ENCODE measurements at regions not wholly inside any gene's neighbourhood (a gene's known extent, or its start where the extent isn't known, plus 50 kb on each side); places are given as distances from the start of the nearest gene placed in this dataset.
"Not testable (repeated sequence)": the region's sequence is repeated elsewhere in the genome, so short reads cannot be mapped to it uniquely, and the experiment has no call there.

DNA sequence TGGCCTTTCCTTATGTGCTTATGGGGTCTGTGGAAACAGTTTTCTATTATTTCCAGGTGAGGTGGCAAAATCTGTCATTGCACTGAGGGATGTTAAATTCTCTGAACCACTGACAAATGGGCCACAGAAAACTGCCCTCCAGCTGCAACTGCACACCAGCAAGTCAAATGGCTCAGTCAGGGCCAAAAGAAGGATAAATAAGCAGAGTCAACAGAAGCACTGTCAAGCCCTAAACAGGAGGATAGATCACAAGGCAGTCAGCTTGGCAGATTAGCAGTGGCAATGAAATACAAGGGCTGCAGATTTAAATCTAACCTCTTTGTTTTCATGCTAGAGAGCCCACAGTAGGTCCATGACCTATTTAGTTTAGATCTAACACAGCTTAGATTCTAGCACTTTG, 435.6 kb downstream of the ETS1 start:
- no peak for DNase-seq

DNA sequence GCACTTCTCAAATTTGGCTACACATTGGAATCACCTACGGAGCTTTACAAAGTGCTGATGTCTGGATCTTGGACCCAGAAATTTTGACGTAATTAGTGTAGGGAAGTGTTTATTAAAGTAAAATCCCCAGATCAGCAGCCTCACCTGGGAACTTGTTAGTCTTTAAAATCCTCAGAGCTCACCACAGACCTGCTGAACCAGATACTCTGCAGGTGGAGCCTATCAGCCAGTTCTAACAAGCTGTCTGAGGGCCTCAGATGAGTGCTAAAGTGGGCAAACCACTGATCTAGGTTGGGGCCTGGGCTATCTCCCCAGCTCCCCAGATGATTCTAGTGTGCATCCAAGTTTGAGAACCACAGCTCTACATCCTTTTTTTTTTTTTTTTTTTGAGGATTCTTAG, 436.0 kb downstream of the ETS1 start:
- no peak for DNase-seq

DNA sequence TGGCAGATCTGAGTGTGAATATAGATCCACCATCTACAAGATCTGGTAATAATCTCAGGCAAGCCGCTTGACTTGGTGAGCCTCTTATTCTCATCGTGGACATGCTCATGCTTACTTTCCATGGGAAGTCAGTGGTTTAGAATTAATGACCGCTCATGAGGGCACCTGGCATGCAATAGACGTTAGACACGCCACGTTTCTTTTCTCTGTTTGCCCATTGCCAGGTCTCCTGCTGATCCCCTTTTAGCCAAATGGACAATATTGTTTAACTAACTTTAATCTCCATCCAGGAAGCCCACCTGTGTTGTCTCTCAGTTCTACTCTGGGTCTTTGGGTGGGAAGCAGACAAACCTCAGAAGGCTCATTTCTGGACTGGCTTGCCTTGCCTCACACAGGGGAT, 439.1 kb downstream of the ETS1 start:
- no peak for DNase-seq

DNA sequence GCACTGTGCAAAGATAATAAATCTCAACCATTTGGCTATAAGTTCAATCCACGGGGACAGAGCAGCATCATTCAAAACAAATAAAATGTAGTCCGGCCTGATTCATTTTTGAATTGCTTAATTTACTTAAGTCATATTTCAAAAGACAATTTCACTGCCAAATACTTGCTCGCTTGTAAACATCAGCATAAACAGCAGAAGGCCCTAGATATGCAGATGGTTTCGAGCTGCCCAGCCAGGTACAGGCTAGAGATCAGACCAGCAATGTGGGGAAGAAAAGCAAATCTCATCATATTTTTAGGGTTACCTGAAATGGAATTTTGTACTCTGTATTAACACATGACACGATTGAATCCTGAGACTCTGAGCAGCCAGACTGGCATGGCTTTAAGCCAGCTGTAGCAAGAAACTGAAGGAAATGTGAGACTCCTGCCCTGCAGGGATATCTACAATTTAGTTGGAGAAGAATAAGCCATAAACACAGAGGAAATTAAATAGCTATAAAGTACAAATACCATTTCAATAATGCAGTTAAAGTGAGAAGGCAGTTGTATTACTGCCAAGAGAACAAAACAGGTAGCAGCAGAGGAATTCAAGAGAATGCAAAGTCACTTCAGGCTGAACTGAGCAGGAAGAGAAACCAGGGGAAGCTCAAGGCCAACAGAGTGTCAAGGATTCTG, 440.3 kb downstream of the ETS1 start:
- no peak for DNase-seq

DNA sequence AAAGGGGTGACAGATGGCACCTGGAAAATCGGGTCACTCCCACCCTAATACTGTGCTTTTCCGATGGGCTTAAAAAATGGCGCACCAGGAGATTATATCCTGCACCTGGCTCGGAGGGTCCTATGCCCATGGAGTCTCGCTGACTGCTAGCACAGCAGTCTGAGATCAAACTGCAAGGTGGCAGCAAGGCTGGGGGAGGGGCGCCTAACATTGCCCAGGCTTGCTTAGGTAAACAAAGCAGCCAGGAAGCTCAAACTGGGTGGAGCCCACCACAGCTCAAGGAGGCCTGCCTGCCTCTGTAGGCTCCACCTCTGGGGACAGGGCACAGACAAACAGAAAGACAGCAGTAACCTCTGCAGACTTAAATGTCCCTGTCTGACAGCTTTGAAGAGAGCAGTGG, 447.1 kb downstream of the ETS1 start:
- DNase-seq: not testable (repeated sequence)

DNA sequence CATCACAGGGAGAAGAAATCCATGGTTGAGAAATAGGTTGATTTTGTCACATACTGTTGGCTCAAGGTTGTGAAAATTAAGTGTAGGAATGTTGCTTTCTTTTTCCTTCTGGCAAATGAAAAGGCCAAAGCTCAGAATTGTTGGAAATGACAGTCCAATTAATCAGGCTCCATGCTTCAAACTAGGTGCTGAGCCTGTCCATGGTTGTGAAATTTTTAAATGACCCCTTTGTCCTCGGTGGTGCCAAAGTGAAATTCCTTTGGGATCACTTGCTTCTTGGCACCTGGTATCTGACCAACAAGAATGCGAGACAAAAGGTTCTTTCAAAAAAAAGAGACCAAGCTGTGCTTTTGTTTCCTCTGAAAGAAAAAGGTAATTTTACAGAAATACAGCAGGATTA, 451.9 kb downstream of the ETS1 start:
- no peak for DNase-seq

DNA sequence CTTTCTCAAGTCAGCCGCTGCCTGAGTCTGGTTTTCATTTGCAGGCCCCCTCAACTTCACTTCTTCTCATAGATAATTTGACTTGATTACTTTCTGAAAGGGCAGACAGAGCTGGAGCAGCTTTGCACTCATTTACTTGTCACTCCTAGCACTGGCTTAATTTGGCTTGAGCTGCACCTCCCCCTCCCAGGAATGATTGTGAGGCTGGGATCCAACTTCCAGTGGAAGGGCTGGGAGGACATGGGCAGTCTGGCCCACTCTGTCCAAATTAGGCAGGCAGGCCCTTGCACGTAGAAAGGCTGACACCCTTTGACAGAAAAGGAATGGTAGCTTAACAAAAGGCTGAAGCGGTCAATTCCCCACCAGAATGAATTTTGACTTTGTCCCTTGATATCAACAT, 453.9 kb downstream of the ETS1 start:
- no peak for DNase-seq

DNA sequence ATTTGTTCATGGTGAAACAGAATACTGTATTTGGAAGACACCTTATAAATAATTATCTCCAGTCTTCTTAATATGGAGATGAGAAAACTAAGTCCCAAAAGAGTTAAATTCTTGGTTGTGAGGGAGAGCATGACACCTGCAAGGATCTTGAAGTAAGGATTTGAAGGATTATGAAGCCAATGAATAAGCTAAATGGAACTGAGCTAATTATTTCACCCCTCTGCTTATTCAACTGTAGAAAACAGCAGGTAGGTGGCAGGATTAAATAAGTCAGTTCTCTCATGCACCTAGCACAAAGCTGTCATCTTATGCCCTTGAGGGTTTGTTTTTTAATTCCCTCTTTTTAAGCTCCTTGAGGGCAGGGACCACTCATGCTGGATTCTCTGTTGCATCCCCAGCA, 457.3 kb downstream of the ETS1 start:
- no peak for DNase-seq

DNA sequence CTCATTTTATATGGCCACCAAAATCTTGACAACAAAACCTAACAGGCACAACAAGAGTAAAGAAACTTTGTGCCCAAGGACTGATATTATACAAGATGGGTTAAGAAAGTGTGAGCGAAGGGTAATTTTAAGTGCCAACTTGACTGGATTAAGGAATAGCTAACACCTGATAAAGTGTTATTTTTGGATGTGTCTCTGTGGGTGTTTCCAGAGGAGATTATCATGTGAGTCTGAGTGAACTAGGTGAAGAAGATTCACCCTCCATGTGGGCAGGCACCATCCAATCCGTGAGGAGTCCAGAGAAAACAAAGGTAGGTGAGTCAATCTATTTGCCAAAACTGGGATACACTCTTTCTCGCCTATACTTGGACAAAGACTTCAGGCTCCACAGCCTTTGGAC, 461.6 kb downstream of the ETS1 start:
- DNase-seq: no peak

DNA sequence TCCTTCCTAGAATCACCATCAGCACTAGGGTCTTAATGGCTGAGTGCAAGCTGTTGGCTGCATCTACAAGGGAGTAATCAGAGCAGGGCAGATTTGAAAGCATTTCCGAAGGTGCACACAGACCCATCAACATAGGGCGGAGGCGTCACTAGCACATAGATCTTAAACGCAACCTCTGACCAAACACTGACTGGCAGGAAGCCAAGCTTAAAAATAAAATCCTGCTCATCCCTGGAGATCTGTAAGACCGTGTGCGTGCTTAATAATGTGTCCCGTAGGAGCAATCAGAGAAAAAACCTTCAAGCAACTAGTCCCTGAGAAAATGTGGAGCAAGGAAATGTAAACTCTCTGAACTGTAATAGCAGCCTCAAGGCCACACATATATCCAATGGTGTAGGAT, 470.5 kb downstream of the ETS1 start:
- DNase-seq: no peak

DNA sequence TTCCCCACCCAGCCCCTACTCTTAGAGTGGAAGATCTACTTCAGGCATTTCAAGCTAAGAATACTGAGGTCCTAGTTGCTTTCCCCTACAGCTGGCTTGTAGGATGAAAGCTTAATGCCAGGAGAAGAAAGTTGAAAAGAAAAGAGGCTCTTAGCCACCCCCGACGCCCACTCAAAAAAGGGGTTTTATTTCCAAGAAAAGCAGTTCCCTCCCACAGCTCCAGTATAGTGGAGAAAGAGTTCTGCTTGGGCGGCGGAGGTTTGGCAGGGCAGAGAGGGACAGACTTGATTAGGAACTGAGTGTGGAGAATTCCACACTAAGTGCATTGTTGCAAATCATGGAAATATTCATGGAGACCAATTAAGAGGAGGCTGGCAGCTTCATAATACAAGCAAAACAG, 470.9 kb downstream of the ETS1 start:
- no peak for DNase-seq

DNA sequence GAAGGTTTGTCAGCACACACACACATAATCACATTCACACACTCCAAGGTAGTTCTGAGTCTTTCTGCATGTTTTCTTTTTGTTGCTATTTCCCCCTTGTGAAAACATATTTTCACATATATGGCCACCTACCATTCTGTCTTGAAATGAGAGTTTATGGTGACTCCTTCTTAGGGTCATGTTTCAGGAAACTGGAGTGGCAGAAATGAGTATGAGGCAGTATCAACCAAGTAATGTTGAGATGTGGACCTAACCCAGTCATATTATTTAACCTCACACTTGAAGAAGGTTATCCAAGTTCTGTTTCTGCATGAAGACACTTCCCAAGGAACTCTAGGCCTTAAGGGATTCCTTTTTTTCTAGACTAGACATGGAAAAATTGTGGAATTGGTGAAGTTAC, 481.4 kb downstream of the ETS1 start:
- no peak for DNase-seq

DNA sequence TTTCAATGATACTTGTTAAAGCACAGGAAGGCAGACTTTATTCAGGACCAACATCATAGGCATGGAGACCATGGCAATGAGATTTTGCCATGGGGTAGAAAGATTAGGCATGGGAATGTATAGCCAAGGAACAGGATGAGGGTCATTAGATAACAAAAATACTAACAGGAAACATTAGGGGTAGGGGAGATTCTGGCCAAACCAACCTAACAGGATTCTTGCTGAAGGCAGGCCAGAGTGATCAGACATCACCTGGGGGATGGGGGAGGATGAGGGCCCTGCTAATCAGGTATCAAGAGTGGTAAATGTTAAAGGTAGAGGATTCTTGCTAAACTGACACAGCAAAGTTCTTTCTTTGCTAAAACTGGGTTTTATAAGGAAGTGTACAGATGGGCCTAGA, 481.8 kb downstream of the ETS1 start:
- DNase-seq: no peak

DNA sequence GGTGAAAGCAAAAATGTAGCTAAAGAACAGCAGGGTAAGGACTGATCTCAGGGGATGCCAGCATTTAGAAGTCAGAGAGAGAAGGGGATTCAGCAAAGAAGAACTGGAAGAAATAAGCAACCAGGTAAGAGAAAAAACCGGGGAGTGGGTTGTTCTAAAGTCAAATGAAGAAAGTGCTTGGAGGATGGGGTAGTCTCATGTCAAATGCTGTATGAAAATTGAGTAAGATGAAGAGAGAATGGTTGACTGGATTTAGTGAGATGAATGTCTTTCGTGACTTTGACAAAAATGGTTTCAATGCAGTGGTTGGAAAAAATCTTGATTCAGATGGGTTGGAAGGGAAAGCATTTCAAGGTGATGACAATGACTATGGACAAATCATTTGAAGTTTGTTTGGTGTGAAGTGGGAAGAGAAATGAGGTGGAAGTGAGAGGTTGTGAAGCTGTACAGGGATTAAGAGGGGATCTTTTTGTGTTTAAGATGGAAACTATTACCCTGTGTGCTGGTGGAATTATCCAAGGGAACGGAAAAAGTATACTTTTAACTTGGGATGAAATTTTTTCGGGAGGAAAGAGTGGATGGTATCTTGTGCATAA, 484.0 kb downstream of the ETS1 start:
- DNase-seq: no peak

DNA sequence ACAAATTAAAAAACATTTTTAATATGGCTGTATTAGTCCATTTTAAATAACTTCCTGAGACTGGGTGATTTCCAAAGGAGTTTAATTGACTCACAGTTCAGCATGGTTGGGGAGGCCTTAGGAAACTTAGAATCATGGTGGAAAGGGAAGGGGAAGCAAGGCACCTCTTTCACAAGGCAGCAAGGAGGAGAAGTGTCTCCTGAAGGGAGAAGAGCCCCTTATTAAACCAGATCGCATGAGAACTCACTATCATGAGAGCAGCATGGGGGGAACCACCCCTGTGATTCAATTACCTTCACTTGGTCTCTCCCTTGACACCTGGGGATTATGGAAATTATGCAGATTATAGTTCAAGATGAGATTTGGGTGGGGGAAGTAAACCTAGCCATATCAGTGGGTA, 488.6 kb downstream of the ETS1 start:
- no peak for DNase-seq

DNA sequence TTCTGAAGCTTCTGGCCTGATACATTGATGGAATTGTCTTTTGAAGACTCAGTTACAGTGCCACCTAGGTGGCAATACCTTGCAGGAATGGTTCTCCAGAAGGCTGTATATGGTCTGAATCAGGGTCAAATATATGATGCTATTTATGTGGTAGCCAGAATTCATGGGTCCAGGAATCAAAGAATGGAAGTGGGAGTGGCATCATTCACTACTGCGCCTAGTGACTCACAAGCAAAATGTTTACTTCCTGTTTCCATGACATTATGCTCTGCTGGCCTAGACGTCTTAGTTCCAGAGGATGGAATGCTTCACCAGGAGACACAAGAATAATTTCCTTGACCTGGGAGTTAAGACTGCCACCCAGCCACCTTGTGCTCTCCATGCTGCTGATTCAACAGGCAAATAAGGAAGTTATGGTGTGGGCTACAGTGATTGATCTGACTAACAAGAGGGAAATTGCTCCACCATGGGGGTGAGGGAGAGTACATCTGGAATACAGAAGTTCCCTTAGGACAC, 491.8 kb downstream of the ETS1 start:
- no peak for DNase-seq

DNA sequence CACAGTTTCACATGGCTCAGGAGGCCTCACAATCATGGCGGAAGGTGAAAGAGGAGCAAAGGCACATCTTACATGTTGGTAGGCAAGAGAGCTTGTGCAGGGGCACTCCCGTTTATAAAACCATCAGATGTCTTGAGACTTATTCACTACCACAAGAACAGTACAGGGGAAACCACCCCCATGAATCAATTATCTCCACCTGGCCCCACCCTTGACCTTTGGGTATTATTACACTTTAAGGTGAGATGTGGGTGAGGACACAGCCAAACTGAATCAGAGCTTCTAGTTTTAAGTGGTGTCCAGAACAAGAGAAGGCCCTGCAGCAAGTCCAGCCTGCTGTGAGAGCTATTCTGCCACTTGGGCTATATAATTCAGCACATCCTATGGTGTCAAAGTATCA, 493.7 kb downstream of the ETS1 start:
- DNase-seq: no peak

DNA sequence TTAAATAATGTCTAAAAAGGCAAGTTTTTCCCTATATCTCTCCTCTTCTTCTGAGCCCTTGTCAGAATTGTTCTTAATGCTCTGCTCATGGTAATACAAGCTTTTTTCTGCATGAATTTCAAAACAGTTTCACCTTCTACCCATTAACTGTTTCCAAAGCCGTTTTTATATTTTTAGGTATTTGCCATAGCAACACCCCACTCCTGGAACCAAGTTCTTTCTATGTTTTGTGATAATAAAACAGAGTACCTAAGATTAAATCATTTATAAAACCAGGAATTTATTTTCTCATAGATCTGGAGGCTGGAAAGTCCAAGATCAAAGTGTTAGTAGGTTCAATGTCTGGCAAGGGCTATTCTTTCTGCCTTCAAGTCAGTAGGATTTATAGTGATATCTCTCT, 497.4 kb downstream of the ETS1 start:
- no peak for DNase-seq

DNA sequence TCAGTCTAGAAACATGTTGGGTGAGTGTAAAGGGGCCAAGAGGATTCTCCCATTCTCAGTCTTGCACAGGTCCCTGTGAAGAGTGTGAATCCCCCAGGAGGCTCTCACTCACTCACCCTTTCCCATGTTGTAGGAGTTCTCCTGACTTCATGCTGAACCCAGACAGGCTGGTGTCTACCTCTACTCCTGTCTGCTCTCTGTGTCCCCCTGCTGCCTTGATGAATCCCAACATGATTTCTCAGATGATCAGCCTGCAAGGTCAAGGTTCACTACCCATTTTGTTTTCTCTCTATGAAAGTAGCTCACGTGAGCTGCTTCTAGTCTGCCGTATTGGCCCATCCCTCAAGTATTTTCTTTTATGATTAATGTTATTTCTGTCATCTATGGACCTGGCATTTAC, 500.6 kb downstream of the ETS1 start:
- DNase-seq: no peak

DNA sequence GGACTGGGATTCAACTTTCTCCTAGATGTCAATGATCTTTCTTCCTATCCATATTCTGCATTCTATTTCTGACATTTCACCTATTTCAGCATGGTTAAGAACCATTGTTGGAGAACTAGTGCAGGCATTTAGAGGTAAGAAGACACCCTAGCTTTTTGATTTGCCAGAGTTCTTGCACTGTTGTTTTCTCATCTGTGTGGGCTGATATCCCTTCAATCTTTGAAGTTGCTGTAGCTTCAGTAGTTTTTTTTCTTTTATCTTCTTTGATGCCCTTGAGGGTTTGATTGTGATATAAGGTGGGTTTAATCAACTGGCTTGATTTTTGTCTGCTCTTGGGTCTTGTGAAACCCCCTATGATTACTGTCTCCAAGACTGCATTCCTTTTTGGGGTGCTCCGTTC, 502.1 kb downstream of the ETS1 start:
- DNase-seq: no peak

DNA sequence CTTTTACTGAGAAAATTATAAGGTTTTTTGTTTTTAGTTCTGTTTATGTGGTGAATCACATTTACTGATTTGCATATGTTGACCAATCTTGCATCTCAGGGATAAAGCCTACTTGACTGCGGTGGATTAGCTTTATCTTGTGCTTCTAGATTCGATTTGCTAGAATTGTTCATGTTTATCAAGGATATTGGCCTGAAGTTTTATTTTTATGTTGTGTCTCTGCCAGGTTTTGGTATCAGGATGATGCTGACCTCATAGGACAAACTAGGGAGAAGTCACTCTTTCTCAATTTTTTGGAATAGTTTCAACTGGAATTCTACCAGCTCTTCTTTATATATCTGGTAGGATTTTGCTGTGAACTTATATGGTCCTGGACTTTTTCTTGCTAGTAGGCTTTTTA, 504.8 kb downstream of the ETS1 start:
- no peak for DNase-seq

DNA sequence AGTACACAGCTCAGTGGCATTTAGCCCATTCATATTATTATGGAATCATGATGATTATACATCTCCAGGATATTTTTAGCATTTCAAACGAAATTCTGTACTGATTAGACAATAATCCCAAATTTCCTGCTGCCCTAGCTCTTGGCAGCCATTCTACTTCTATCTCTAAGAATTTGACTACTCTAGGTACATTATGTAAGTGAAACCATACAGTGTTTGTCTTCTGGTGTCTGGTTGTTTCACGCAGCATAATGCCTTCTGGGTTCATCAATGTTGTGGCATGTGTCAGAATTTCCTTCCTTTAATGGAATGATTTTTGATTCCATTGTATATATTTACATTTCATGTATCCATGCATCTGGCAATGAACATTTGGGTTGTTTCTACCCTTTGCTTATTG, 517.7 kb downstream of the ETS1 start:
- no peak for DNase-seq

DNA sequence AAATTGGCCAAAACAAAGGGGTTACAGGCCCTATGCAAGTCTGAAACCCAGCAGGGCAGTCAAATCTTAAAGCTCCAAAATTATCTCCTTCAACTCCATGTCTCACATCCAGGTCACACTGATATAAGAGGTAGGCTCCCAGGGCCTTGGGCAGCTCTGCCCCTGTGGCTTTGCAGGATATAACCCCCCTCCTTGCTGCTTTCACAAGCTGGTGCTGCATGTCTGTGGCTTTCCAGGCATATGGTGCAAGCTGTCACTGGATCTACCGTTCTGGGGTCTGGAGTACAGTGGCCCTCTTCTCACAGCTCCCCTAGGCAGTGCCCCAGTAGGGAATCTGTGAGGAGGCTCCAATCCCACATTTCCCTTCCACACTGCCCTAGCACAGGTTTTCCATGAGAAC, 519.6 kb downstream of the ETS1 start:
- DNase-seq: no peak

DNA sequence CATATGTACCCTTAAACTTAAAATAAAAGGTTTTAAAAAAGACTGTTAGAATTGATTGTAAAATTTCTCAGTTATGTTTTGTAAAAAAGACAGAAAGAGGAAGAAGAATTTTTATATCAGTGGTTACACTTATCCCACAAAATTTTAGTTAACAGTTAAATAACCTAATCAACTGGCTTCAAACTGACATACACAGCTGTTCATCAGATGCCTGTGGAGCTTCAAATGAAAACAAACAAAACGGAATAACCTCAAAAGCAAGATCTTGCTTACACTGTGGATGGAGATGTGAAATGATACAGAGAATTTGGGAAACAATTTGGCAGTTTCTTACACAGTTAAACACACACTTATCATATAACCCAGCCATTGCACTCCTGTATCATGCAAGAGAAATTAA, 521.0 kb downstream of the ETS1 start:
- DNase-seq: no peak

DNA sequence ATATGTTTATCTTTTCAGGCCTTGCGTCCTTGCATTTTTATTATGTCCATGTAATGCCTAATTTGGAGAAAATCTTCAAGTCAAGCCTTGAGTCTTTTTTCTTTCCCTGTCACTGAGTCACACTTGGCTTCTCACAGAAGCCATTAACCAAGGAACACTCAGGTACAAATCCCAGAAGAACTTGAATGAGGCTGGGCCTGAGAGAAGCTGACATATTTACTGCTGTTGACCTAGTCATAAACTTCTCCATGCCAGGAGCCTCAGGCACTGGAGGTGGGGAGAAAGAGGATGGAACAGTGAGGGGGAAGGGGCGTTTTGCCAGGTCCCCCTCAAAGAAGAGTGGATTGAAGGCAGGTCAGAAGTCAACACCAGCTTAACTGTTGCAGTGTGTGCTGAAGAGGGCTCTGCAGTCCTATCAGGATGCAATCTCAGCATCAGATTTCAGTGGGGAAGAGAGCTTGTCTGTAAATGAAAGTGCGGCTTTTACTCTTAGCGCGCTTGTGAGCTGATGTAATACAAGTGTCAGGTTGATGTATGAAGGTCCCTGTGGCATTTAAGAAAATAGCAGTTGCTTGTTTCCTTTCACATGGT, 526.0 kb downstream of the ETS1 start:
- no peak for DNase-seq

All from effector CD8-positive, alpha-beta T cell (primary cell).